ENCODE measurements at regions not wholly inside any gene's neighbourhood (a gene's known extent, or its start where the extent isn't known, plus 50 kb on each side); places are given as distances from the start of the nearest gene placed in this dataset.

GRCh38 chr14:104303705-104304425 is 165.5 kb downstream of the KIF26A start:
- TF ChIP-seq, protein P1, sequence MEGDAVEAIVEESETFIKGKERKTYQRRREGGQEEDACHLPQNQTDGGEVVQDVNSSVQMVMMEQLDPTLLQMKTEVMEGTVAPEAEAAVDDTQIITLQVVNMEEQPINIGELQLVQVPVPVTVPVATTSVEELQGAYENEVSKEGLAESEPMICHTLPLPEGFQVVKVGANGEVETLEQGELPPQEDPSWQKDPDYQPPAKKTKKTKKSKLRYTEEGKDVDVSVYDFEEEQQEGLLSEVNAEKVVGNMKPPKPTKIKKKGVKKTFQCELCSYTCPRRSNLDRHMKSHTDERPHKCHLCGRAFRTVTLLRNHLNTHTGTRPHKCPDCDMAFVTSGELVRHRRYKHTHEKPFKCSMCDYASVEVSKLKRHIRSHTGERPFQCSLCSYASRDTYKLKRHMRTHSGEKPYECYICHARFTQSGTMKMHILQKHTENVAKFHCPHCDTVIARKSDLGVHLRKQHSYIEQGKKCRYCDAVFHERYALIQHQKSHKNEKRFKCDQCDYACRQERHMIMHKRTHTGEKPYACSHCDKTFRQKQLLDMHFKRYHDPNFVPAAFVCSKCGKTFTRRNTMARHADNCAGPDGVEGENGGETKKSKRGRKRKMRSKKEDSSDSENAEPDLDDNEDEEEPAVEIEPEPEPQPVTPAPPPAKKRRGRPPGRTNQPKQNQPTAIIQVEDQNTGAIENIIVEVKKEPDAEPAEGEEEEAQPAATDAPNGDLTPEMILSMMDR (IDR thresholded peaks at IDR 0.05), result no peak
- no peak for TF ChIP-seq POLR2A (IDR thresholded peaks at IDR 0.05)
